Adrenal gland (tissue), 9 donors: ENCODE measurements at regions not wholly inside any gene's neighbourhood (a gene's known extent, or its start where the extent isn't known, plus 50 kb on each side); places are given as distances from the start of the nearest gene placed in this dataset.

Experiments used
- DNase-seq, 7 donors: peaks; one replicate each; pipeline ENCODE4 v3.0.0-alpha.2; 2019 to 2020
- H3K27ac ChIP-seq, 5 donors: fragments of 200-600 bp; sonication (generic) in 4 of 5; 1 replicate in 3 of 5; 2 replicates in 2 of 5; pipeline versions ENCODE4 v1.5.1 to v1.8.0; 2016 to 2020; ENCODE audit warnings: mild to moderate bottlenecking in 1 of 5
- H3K27me3 ChIP-seq: fragments of 200-600 bp; 2 replicates; pipeline ENCODE4 v1.8.0; 2021
- H3K36me3 ChIP-seq, 2 donors: fragments of 200-600 bp; replicated peaks in 1 of 2; 1 replicate in 1 of 2; 2 replicates in 1 of 2; pipeline versions ENCODE4 v1.5.1 to v1.8.0; 2018 to 2022
- H3K4me1 ChIP-seq, 2 donors: fragments of 200-600 bp; replicated peaks in 1 of 2; 1 replicate in 1 of 2; 2 replicates in 1 of 2; pipeline versions ENCODE4 v1.5.1 to v1.8.0; 2018 to 2021
- H3K4me3 ChIP-seq, 4 donors: fragments of 200-600 bp; sonication (generic) in 3 of 4; one replicate each; pipeline ENCODE4 v1.5.1; 2016 to 2018
- H3K9me3 ChIP-seq, 3 donors: fragments of 200-600 bp; sonication (generic) in 1 of 3; replicated peaks in 1 of 3; 1 replicate in 2 of 3; 2 replicates in 1 of 3; pipeline versions ENCODE4 v1.5.1 to v1.8.0; 2016 to 2021
- CTCF ChIP-seq, 6 experiments: fragments of 450-650 bp in 4 of 6; fragments of 200-600 bp in 2 of 6; sonication (generic) in 1 of 6; IDR thresholded peaks; 1 replicate in 5 of 6; 2 replicates in 1 of 6; pipeline versions ENCODE4 v1.5.1 to v1.8.0; 2016 to 2021; ENCODE audit warnings: antibody characterized with exemption in 6 of 6, mild to moderate bottlenecking in 2 of 6, moderate library complexity in 1 of 6
- POLR2A ChIP-seq, 2 donors: fragments of 450-650 bp; IDR thresholded peaks; one replicate each; pipeline ENCODE4 v1.6.1; 2017; ENCODE audit warnings: antibody characterized with exemption in 2 of 2, mild to moderate bottlenecking in 2 of 2, moderate library complexity in 1 of 2
- WGBS, 4 donors: extraction: QIAGEN DNeasy Blood & Tissue Kit in 2 of 4; methylation state at CpG; one replicate each; pipeline versions ENCODE4 v1.1.5 to v1.1.7; 2013 to 2017; 5-methylcytosine and 5-hydroxymethylcytosine counted together
- intact Hi-C, 2 donors: fragments of 100-400 bp; cut with DNase I; formaldehyde crosslinking; loops; one replicate each; pipeline versions ENCODE4 v1.14.1 to v1.15.0; 2022 to 2023
- donor health status: healthy with polysubstance abuse.
- donor health status: Bipolar disorder and iron deficiency.
- donor health status: DM: yes; HTN: yes; CAD: no.
- donor health status: DM: no; HTN: no; CAD: no.
- donor health status: DM: no; HTN: no; CAD: no.

- Histone ChIP-seq H3K27ac (no peak overlapping the region), H3K36me3 (no peaks in the 10 kb centered on the region), H3K4me3 (no peak overlapping the region), H3K4me1 (peaks cover 0 to 8% of the 10 kb centered on the region in 2 donors), H3K9me3 (no peaks in the 10 kb centered on the region), H3K27me3 (no peaks in the 10 kb centered on the region)
- 80 to 84% (median 81%) methylated on average over 3 of the region's 3 CpGs for WGBS, 4 donors
- TF ChIP-seq POLR2A (IDR thresholded peaks at IDR 0.05) (no peak), CTCF (IDR thresholded peaks at IDR 0.05) (no peak)
- no peak for DNase-seq
- intact Hi-C loops: no loop called here
These were observed 92.0 kb upstream of the SLC4A7 start for GRCh38 chr3:27576171-27576570.

GRCh38 chr3:27575499-27575898, 91.3 kb upstream of the SLC4A7 start:
- TF ChIP-seq POLR2A (IDR thresholded peaks at IDR 0.05) (no peak), CTCF (IDR thresholded peaks at IDR 0.05) (no peak)
- Histone ChIP-seq H3K36me3 (no peaks in the 10 kb centered on the region), H3K9me3 (no peaks in the 10 kb centered on the region), H3K4me1 (peaks cover 0 to 8% of the 10 kb centered on the region in 2 donors), H3K27ac (no peak overlapping the region), H3K27me3 (no peaks in the 10 kb centered on the region), H3K4me3 (no peak overlapping the region)
- DNase-seq: no peak
- WGBS, 4 donors: 59 to 73% (median 69%) methylated on average over 3 of the region's 3 CpGs
- intact Hi-C loops: no loop called here

GRCh38 chr3:27574438-27574795, 90.2 kb upstream of the SLC4A7 start:
- H3K27ac ChIP-seq: no peak overlapping the region
- WGBS, 4 donors: 92 to 97% (median 95%) methylated on average over 6 of the region's 6 CpGs
- no peak for TF ChIP-seq POLR2A (IDR thresholded peaks at IDR 0.05)
- TF ChIP-seq CTCF (IDR thresholded peaks at IDR 0.05): no peak
- H3K4me3 ChIP-seq: no peak overlapping the region
- intact Hi-C loops: no loop called here
- H3K4me1 ChIP-seq: peaks cover 0 to 8% of the 10 kb centered on the region in 2 donors
- no peaks in the 10 kb centered on the region for H3K27me3 ChIP-seq
- no peaks in the 10 kb centered on the region for H3K9me3 ChIP-seq
- DNase-seq: no peak
- H3K36me3 ChIP-seq: no peaks in the 10 kb centered on the region

- peaks cover 0 to 8% of the 10 kb centered on the region in 2 donors for H3K4me1 ChIP-seq
- no peaks in the 10 kb centered on the region for H3K9me3 ChIP-seq
- no peak overlapping the region for H3K27ac ChIP-seq
- TF ChIP-seq POLR2A (IDR thresholded peaks at IDR 0.05) (no peak), CTCF (IDR thresholded peaks at IDR 0.05) (no peak)
- H3K27me3 ChIP-seq: no peaks in the 10 kb centered on the region
- 74 to 87% (median 84%) methylated on average over 5 of the region's 5 CpGs for WGBS, 4 donors
- no peak for DNase-seq
- no peak overlapping the region for H3K4me3 ChIP-seq
- H3K36me3 ChIP-seq: no peaks in the 10 kb centered on the region
- intact Hi-C loops: no loop called here
These were observed 89.7 kb upstream of the SLC4A7 start for GRCh38 chr3:27573780-27574437.
